Limb (tissue), 2 donors: ENCODE measurements at regions not wholly inside any gene's neighbourhood (a gene's known extent, or its start where the extent isn't known, plus 50 kb on each side); places are given as distances from the start of the nearest gene placed in this dataset.
A peak's percentile ranks its signal among the peaks of the same experiment; 100 is the strongest.
"Not testable (repeated sequence)": the region's sequence is repeated elsewhere in the genome, so short reads cannot be mapped to it uniquely, and the experiment has no call there.

Experiments used
- DNase-seq, 2 donors: peaks; one replicate each; pipeline ENCODE4 v3.0.0-alpha.2; 2016; ENCODE audit errors: extremely low spot score in 2 of 2

DNA sequence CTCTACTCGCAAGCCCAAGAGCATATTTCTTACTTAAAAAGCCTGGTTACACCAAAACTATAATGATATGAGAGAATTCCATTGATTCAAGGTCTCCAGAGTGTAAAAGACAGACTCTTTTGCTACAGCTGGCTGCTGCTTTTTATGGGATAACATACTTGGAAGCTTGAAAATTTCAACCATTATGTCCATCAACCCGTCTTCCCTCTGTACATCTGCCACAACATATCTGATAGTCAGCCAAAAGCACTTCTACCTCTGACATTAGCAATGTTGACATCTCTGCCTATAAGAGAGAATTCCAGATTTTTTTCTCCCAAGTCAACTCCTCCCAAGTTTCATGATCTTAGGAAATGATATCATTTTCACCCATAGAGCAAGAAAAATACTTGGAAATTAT, 54.4 kb upstream of the IQCM start:
- DNase-seq: no peak

DNA sequence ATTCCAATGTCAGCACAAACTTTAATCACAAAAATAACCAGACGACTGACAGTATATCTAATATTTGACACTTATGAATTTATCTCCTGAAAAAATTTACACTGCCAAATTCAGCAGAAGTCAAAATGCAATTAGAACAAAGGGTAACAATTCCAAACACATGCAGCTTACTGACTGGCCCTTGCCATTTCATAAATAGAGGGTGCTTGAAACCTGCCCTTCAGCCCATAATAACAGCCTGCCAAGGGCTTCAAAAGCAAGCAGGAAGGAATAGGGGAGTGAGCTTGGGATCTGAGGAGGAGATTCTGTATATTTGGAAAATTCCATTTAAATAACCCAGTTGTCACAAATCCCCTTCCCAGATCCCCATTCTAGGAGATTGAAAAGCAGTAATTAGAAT, 66.1 kb upstream of the IQCM start:
- no peak for DNase-seq

DNA sequence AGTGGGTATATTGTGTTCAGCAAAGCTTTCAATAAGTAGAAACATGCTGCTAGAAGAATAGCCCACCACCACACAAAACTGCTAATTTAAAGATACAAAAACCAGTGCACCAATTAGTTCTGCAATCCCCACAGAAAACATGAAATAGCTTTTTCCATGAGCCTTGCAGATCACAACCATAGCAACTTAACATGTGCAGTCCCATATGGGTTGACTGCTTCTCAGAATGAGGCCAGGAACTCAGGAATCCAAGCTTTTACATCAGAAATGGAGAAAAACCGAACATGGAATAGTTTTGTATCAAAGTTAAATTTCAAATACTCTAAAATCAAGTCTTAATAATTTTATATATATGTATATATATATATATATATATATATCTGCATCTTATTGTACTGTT, 66.6 kb upstream of the IQCM start:
- no peak for DNase-seq

DNA sequence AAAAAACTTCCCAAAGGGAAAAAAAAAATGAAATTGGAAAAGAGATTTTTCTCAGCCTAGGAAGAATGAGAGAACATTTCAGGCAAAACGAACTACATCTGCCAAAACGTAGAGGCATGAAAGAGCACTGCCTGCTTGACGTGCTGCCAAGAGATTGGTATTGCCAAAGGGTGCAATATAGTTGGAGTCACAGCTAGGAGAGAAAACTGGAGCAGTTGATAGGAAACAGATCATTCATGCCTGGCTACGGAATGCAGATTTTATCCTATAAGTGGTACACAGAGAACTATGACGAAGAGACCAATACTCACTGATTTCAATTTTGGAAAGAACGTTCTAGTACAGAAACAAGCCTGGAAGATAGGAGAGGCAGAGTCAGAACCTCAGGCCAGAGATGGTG, 68.4 kb upstream of the IQCM start:
- peak in 1 of 2 donors; percentile 10 for DNase-seq

DNA sequence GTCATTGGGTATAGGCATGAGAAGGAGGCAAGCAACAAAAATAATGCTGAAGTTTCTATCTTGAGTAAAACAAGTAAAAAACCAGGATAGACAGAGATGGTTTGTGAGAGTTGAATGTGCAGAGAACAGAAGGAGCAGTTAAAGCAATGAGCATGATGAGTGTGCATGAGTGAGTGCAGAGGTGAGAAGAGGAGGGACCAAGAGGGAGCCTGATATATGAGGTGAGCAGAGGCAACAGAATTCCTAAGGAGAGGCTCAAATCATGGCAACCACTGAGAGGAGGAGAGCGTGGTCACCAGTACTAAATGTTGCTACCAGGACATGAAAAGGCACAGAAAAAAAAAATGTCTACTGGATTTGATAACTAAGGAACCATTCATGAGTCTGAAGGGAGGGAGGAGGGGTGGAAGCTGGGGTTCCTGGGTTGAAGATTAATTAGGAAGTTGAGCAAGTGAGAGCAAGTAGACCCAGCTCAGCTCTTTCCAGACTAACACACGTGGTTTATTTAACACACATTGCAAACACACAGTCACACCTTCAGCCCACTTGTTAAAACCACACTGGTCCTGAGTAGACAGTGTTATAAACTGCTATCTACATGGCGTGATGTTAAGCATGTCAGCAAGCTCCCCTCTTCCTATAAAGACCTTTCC, 69.0 kb upstream of the IQCM start:
- no peak for DNase-seq

DNA sequence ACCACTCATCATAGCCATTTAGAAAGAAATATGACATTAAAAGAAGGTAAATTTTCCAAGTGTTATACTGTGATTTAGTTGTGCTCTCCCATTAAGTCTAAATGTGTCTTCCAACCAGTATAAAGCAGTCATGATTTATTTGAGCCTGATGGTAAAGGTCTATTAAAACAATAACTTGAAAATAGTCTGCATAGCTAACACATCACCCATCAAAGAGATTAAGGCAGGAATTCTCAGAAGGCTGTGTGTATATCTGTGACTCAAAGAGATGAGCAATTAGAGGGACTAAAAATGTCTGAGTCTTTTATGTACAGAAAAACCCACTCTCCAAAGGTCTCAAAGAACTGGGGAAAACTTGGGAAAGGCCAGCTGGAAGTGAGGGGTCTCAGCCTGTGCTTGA, 70.3 kb upstream of the IQCM start:
- no peak for DNase-seq

DNA sequence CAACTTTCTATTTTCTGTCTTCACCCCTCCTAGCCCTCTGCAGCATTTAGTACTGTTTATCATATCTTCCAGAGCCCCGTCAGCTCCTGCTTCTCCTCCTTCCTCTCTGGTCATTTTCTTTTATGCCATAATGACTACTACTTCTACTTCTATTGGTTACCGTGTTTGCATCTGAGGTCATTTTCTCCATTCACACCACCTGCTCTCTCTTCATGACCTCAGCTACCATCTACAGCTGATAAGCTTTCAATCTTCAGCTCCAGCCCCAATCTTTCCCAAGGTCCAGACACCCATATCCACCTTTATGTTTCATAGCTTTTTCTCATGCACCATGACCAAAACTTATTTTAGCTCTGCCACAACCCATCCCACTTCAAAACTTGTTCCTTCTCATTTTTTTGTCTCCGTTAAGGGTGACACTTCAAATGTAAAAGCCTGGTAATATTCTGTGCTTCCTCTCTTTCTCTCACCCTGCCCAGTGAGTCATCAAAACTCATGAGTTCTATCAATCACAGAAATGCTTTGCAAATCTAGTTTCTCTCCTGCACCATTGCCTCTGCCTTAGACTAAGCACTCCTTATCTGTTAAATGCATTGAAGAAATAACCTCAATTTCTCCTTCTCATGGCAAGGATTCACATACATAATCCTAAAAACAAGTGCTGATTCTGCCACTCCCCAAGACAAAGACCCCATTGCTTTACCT, 71.3 kb upstream of the IQCM start:
- DNase-seq: no peak

DNA sequence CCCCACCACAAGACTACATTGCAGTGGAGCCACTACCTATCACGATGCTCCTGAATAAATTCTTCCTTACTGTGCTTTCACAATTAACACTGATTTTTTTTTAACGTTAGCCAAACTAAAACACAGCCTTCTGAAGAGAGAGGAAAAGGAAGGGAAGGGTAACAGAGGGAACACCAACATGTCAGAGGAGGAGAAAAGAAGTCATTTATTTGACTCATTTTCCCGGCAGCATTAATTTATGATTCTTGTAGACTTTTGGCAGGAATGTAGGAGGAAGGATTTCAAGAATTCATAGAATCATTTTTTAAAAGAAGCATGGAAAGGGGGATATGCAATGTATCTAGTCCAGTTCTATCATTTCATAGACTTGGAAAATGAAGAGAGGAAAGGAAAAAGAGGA, 74.3 kb upstream of the IQCM start:
- no peak for DNase-seq

DNA sequence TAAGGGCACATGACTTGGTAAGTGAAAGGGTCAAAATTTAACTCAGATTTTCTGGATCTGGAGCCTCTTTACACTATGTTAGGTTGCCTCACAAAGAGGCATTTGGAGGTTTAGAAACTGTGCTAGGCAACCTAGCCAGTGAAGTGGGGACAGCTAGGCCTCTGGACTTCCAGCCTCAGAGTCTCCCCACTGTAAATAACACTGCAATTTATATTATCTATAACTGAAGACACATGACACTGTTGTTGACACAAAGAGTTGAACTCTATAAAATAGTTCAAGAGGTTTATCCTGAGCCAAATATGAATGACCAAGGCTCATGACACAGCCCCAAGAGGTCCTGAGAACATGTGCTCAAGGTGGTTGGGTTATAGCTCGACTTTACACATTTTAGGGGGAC, 74.9 kb upstream of the IQCM start:
- DNase-seq: no peak

DNA sequence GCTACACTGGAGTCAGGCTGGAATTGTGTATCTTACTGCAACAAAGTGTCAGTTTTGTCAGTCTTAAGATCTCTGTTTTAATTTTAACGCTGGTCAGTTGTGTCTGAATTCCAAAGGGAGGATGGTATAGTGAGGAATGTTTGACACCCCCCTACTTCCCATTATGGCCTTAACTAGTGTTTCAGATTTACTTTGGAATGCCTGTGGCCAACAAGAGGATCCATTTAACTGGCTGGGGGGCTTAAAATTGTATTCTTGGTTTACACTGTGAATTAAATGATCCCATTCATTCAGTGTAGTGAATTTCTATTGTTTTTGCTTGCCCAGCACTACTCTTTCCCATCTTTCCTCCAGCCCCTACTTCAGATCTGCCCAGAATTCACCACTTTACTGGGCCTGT, 75.8 kb upstream of the IQCM start:
- DNase-seq: no peak

DNA sequence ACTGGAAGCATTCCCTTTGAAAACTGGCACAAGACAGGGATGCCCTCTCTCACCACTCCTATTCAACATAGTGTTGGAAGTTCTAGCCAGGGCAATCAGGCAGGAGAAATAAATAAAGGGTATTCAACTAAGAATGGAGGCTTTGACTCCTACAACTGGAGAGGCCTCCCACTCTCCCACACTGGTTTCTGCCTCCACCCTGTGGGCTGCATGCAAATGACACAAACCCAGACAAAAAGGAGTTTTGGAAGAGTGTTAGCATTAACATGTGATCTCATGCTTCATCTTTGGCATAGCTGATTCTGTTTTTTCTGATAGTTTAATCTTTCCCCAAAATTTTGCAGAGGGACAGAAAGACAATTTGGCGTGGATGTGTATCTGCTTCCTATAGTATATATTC, 80.8 kb upstream of the IQCM start:
- DNase-seq: peak in 1 of 2 donors; percentile 53

DNA sequence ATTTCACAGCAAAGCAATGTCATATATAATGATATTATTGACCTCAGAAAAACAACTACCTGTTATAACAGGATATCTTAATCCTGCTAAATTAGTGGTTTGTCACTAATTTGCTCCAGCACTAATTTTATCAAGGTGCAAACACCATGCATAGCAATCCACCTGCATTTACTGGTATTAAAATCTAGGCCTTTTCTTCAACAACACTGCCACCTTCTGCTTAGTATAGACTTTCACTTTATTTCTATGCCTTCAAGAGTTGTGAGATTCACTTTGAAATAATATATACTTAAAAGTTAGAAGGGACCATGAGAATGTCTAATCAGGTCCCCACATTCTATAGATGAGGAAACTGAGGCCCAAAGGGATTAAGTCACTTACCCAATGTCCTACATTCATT, 82.1 kb upstream of the IQCM start:
- DNase-seq: peak in 1 of 2 donors; percentile 71

DNA sequence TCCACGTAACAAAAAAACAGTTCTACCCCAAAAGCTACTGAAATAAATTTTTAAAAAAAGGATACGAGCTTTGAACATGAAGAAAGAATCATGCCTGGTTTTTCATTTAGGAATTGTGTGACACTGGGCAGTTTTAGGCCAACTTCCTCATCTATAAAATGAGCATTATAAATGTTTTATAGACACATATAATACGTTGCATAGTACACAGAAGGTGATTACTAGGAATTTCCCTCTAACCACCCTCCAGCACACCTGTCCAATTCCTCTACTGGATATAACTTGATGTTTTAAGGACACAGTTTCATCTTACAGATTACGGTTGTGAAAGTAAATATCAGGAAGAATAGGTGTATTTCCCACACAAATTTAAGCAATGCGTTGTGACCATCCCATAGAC, 85.5 kb upstream of the IQCM start:
- DNase-seq: no peak

DNA sequence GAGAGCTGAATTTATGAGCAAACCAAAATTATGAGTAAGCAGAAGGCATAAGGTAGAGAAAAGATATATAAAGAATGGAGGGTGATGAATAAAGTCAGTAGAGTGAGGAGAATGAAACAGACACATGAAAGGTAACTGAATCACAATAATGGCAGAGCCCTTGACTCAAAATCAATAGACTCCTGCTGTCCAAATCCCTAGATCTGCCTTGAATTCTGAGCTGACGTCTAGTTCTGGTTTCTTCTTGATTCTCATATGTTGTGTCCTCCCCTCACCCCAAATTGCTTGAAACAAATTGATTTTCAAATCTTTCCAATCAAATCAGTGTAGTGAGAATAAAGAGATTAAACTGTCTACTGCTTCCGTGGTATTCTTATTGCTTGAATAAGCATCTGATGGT, 86.6 kb upstream of the IQCM start:
- no peak for DNase-seq

DNA sequence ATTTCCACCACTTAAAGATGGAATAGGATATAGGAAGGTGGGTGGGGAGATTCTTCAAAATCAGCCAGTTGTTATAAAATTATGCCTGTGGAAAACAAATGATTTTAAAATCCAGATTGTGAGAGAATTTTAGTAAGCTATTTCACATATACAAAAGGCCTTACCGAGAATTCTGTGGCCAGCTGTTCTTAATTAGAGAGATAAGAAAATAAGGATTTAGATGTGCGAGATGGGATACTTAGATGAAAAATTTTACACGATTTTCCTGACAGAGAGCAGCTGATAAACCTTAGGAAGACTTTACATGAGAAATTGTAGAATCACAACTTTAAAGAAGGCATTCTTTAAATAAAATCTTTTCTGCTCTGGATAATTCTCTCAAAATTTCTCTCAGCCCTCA, 94.5 kb upstream of the IQCM start:
- DNase-seq: no peak

DNA sequence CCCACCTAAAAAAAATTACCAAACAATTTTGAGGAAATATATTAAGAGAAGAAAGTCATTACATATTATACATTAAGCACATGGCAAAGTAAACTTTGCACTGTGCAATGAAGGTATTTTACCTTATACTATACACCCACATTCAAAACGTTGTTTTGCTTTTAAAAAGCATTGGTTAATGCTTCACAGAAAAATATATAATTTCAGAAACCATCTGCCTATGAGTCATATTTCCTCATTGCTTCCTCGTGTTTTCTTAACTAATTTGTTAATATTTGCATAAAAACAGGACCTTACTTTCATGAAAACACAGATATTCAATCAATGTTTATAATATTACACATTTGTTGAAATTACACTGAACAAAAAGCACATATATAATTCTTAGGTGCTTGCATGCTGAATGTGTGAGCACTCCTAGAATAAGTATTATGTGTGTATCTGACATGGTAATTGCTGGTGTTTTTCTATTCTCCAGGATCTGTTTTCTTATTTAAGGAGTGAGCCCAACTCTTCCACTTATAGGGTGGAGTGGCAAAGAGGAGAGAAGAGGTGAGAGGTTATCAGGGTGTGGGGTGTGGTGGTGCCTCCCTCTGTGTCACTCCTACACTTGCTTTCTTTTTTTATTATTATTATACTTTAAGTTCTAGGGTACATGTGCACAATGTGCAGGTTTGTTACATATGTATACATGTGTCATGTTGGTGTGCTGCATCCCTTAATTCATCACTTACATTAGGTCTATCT, 95.1 kb upstream of the IQCM start:
- DNase-seq: no peak

DNA sequence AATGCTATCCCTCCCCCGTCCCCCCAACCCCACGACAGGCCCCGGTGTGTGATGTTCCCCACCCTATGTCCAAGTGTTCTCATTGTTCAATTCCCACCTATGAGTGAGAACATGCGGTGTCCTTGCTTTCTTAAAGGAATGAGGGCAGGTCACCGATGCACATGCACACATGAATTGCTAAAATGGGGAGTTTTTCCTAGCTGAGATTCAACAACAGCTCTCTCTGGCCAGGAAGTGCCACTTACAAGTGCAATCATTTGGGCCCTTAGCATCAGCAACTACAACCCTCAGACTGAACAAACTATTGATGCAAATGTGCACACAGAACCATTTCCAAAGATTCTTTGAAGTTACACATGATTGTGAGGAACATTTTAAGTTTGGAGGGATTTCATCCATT, 95.7 kb upstream of the IQCM start:
- DNase-seq: no peak

DNA sequence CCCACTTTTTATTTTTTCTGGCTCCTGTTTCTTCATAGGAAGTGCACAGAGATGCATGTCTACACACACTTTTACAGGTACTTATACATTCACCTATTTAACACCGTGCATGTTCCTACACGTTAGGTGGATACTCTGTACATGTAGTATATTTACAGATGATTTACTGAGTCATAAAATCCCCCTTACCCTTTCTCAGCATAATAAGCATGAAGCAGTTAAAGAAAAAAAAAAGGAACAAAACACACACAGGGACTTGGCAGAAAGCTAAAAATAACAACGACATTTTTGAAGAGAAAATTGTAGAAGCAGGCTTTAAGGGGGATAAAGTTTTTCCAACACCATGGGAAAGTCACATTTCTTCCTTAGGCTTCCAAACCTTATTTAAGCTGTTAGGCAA, 96.4 kb upstream of the IQCM start:
- peak in 1 of 2 donors; percentile 25 for DNase-seq

DNA sequence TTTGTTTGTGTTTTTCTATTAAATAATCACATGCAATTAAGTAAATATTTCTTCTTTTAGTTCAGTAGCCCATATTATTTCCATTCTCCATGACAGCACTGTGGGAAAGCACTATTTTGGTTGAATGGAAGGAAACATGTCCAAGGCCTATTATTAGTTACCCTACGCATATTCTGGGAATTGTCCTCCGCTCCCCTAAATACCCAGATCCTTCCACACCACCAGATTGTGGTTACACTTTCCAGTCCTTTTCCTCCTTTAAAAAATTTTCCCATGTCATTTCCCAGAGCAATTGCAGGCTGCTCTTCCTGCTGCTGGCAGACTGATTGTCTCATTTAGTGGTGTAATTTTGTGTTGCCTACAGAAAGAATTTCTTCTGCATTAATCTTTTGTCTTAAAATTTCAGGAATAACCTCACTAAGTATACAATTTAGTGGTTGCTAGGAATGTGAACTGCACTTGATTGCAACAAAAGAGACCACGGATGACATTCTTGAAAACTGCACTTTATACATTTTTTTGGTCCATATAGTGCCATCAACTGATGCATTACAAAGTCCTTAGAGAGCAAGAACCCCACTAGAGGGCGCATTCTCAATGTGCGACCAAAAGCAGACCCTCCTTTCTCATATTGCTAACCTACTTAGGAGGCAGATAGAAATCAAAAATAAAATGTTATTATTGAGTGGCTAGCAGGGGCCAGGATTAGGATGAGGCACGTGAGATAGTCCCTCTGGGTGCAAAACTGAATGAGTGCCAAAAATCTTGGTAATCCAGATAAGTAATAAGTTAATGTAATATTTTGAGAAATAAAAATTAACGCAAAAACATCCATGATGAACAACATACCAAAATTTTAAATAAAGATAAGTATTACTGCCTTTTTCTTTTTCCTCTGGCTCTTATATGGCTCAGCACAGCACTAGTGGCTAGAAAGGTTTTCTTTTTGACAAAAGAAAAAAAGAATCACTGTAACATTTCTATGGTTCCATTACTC, 98.8 kb upstream of the IQCM start:
- DNase-seq: peak; percentile 48 to 60

DNA sequence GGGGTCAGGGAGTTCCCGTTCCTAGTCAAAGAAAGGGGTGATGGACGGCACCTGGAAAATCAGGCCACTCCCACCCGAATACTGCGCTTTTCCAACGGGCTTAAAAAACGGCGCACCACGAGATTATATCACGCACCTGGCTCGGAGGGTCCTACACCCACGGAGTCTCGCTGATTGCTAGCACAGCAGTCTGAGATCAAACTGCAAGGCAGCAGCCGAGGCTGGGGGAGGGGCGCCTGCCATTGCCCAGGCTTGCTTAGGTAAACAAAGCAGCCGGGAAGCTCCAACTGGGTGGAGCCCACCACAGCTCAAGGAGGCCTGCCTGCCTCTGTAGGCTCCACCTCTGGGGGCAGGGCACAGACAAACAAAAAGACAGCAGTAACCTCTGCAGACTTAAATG, 100.1 kb upstream of the IQCM start:
- not testable (repeated sequence) for DNase-seq

DNA sequence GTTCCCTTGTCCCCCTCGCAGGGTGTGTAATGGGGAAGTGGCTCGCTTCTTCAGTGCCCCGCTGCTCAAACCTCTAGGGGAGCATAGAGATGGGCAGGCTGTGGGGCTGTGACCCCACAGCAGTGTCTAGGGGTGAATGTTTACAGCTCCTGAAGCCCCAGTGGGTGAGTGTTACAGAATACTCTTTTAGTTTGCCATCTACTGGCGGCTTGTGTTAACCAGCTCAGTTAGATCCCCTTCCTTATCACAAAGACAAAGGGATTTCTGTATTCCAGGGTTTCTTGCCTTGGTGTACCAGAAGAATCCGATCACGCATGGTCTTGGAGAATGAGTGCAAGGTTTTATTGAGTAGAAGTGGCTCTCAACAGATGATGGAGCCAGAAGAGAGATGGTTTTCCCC, 108.1 kb upstream of the IQCM start:
- no peak for DNase-seq

DNA sequence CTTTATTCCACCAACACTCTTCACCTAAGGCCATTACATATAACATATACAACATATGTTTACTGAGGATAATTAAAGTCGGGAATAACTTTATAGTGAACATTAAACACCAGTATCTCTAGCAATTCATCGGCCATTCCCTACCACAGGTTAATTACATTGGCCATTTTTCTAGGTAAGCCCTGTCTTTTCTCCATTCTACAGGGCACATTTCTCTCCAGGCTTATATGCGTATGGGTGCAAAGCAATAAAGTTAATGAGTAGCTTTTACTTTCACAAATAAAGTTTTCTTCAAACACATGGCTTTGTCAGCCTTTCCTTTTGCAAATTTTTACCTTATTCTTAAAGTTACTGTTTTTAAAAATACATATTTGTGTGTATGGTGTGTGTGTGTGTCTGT, 111.9 kb upstream of the IQCM start:
- no peak for DNase-seq
